Vagina (tissue), 2 donors: ENCODE measurements at regions not wholly inside any gene's neighbourhood (a gene's known extent, or its start where the extent isn't known, plus 50 kb on each side); places are given as distances from the start of the nearest gene placed in this dataset.
A peak's percentile ranks its signal among the peaks of the same experiment; 100 is the strongest.

Experiments used
- DNase-seq, 2 donors: peaks; one replicate each; pipeline ENCODE4 v3.0.0-alpha.2; 2017; ENCODE audit errors: extremely low spot score in 2 of 2
- H3K27ac ChIP-seq: fragments of 200-600 bp; sonication (generic); one replicate; pipeline ENCODE4 v1.5.1; 2019
- H3K27me3 ChIP-seq: fragments of 200-600 bp; sonication (generic); one replicate; pipeline ENCODE4 v1.5.1; 2019
- H3K36me3 ChIP-seq, 2 donors: fragments of 200-600 bp; sonication (generic); one replicate each; pipeline ENCODE4 v1.5.1; 2017 to 2019
- H3K4me1 ChIP-seq: fragments of 200-600 bp; sonication (generic); one replicate; pipeline ENCODE4 v1.5.1; 2019
- H3K4me3 ChIP-seq, 2 donors: fragments of 200-600 bp; sonication (generic); 1 replicate in 1 of 2; 2 replicates in 1 of 2; pipeline ENCODE4 v1.5.1; 2016 to 2019
- H3K9me3 ChIP-seq: fragments of 200-600 bp; sonication (generic); one replicate; pipeline ENCODE4 v1.5.1; 2019
- POLR2A ChIP-seq, 2 donors: fragments of 450-650 bp; IDR thresholded peaks; one replicate each; pipeline ENCODE4 v1.6.1; 2017; ENCODE audit warnings: antibody characterized with exemption in 2 of 2, mild to moderate bottlenecking in 2 of 2, moderate library complexity in 2 of 2
- POLR2AphosphoS5 ChIP-seq, 2 donors: sonication (generic); formaldehyde crosslinking; IDR thresholded peaks; one replicate each; pipeline ENCODE4 v1.9.0; 2017; ENCODE audit warnings: antibody characterized with exemption in 2 of 2, mild to moderate bottlenecking in 2 of 2, low read depth in 1 of 2; ENCODE audit not compliant: insufficient read depth in 1 of 2
- intact Hi-C: fragments of 100-400 bp; cut with DNase I; formaldehyde crosslinking; loops from one replicate; pipeline ENCODE4 v1.15.1; 2023
- TF ChIP-seq, protein P1 (sequence below), 3 experiments: fragments of 450-650 bp in 2 of 3; fragments of 200-600 bp in 1 of 3; sonication (generic) in 1 of 3; IDR thresholded peaks; one replicate each; pipeline ENCODE4 v1.5.1; 2017 to 2019; ENCODE audit warnings: antibody characterized with exemption in 3 of 3, mild to moderate bottlenecking in 2 of 3, moderate library complexity in 2 of 3

DNA sequence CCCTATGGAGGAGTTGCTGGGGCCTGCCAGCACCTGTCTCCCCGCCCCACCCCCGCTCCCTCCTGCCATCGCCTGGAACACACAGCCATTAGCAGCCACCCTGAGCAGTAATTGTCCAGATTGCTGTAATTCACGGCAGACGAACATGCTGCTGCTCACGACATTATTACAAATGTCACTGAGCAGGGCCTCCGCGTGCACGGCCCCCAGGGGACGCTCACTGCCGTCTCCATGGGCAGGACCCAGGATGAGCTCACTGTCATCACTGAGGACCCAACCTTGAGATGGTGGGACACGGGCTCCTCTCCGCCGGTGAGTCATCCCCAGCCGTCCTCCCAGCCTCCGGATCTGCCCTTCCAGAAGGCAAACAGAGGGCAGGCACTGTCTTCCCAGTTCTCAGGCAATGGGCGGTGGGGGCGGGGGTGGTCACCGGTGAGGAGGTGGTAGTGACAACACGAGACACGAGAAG is 100.4 kb downstream of the RFLNA start:
- intact Hi-C loops = no loop called here
- DNase-seq = no peak
- peaks cover 0 to 20% of the 10 kb centered on the region in 2 donors for H3K36me3 ChIP-seq

DNA sequence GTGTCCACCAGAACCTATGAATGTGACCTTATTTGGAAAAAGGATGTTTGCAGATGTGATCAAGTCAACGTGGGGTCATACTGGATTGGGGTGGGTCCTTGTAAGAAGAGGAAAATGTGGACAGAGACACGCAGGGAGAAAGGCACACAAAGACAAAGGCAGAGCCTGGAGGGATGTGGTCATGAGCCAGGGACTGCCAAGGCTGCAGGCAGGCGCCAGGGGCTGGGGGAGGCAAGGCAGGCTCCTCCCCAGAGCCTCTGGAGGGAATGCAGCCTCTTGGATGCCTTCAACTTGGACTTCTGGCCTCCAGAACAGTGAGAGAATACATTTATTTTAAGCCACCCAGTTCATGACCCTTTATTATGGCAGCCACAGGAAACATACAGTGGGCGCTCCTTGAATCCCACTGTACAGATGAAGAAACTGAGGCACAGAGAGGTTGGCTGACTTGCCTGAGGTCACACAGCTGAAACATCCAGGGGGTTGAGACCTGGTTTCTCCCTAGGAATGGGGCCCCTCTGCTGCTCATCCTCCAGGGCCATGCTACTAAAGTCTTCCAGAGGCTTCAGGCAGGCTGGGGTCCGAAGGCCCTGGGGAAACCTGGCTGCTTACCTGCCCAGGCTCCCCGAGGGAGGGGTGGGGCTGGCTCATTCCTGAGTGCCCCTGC is 99.7 kb downstream of the RFLNA start:
- peaks cover 0 to 14% of the 10 kb centered on the region in 2 donors for H3K36me3 ChIP-seq
- no peak for DNase-seq
- peaks cover 100% of the 10 kb centered on the region for H3K4me1 ChIP-seq

More for the DNA sequence above, 100.4 kb downstream of the RFLNA start:
- Histone ChIP-seq H3K27ac (peak overlapping the region; percentile 89), H3K4me3 (no peak overlapping the region), H3K9me3 (no peaks in the 10 kb centered on the region), H3K4me1 (peaks cover 95% of the 10 kb centered on the region), H3K27me3 (no peaks in the 10 kb centered on the region)
- TF ChIP-seq, protein P1, sequence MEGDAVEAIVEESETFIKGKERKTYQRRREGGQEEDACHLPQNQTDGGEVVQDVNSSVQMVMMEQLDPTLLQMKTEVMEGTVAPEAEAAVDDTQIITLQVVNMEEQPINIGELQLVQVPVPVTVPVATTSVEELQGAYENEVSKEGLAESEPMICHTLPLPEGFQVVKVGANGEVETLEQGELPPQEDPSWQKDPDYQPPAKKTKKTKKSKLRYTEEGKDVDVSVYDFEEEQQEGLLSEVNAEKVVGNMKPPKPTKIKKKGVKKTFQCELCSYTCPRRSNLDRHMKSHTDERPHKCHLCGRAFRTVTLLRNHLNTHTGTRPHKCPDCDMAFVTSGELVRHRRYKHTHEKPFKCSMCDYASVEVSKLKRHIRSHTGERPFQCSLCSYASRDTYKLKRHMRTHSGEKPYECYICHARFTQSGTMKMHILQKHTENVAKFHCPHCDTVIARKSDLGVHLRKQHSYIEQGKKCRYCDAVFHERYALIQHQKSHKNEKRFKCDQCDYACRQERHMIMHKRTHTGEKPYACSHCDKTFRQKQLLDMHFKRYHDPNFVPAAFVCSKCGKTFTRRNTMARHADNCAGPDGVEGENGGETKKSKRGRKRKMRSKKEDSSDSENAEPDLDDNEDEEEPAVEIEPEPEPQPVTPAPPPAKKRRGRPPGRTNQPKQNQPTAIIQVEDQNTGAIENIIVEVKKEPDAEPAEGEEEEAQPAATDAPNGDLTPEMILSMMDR (IDR thresholded peaks at IDR 0.05) = no peak
- TF ChIP-seq POLR2A (IDR thresholded peaks at IDR 0.05) (no peak), POLR2AphosphoS5 (IDR thresholded peaks at IDR 0.05; ENCODE audit: insufficient read depth in 1 of 2, low read depth in 1 of 2) (no peak)

DNA sequence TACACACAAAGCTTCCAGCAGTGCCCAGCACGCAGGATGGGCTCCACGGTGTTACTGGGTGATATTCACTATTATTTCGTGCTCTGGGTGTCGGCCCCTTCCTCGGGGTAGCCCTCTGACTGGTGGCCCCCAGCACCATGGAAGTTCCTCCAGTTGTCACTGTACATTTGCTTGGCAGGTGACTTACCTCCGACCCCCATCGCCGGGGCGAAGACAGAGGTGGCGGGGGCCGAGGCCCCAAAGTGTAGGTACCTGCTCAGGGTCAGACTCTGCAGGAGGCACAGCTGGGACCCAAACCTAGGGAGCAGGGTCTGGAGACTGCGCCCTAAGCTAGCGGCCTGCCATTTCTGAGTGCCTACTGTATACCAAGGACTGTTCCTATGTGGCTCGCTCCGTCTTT is 98.9 kb downstream of the RFLNA start:
- intact Hi-C loops = no loop called here
- no peak overlapping the region for H3K4me3 ChIP-seq
- peaks cover 0 to 14% of the 10 kb centered on the region in 2 donors for H3K36me3 ChIP-seq
- H3K27ac ChIP-seq = peak overlapping the region; percentile 89
- no peak for DNase-seq
- H3K27me3 ChIP-seq = no peaks in the 10 kb centered on the region
- H3K9me3 ChIP-seq = no peaks in the 10 kb centered on the region
- TF ChIP-seq POLR2A (IDR thresholded peaks at IDR 0.05) = no peak
- no peak for TF ChIP-seq POLR2AphosphoS5 (IDR thresholded peaks at IDR 0.05; ENCODE audit: insufficient read depth in 1 of 2, low read depth in 1 of 2)
- TF ChIP-seq, protein P1 (IDR thresholded peaks at IDR 0.05) = no peak
- peaks cover 100% of the 10 kb centered on the region for H3K4me1 ChIP-seq

More for the DNA sequence above, 99.7 kb downstream of the RFLNA start:
- intact Hi-C loops = no loop called here
- TF ChIP-seq, protein P1 (IDR thresholded peaks at IDR 0.05) = no peak
- peak in 1 of 2 donors; percentile 61 for TF ChIP-seq POLR2AphosphoS5 (IDR thresholded peaks at IDR 0.05; ENCODE audit: insufficient read depth in 1 of 2, low read depth in 1 of 2)
- Histone ChIP-seq H3K9me3 (no peaks in the 10 kb centered on the region), H3K27me3 (no peaks in the 10 kb centered on the region), H3K27ac (peak overlapping the region; percentile 89), H3K4me3 (no peak overlapping the region)

DNA sequence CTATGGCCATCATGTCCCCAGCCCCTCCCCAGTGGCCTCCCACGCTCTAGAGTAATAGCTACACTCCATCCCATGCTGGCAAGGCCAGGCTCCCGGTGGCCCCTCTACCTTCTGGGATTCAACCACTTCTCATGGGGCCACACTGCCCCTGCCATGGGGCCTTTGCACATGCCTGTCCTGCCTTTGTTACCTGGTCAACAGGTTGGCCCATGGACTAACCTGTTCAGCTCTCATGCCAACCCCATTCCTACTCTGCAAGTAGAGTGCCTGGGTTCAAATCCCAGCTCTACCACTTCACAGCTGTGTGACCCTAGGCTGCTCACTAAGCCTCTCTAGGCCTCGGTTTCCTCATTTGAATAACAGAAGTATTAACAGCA is 98.5 kb downstream of the RFLNA start:
- no peak for TF ChIP-seq POLR2A (IDR thresholded peaks at IDR 0.05)
- TF ChIP-seq, protein P1 (IDR thresholded peaks at IDR 0.05) = no peak
- no peak for TF ChIP-seq POLR2AphosphoS5 (IDR thresholded peaks at IDR 0.05; ENCODE audit: insufficient read depth in 1 of 2, low read depth in 1 of 2)
- no peaks in the 10 kb centered on the region for H3K9me3 ChIP-seq
- no peaks in the 10 kb centered on the region for H3K27me3 ChIP-seq
- no peak overlapping the region for H3K4me3 ChIP-seq
- peak overlapping the region; percentile 89 for H3K27ac ChIP-seq
- intact Hi-C loops = no loop called here
- no peak for DNase-seq
- peaks cover 100% of the 10 kb centered on the region for H3K4me1 ChIP-seq
- peaks cover 0 to 11% of the 10 kb centered on the region in 2 donors for H3K36me3 ChIP-seq
